ENCODE measurements at regions not wholly inside any gene's neighbourhood (a gene's known extent, or its start where the extent isn't known, plus 50 kb on each side); places are given as distances from the start of the nearest gene placed in this dataset.
"Not testable (repeated sequence)": the region's sequence is repeated elsewhere in the genome, so short reads cannot be mapped to it uniquely, and the experiment has no call there.

- DNase-seq (ENCODE audit: low read depth) = no peak
These were observed 311.8 kb upstream of the CLEC14A start for GRCh38 chr14:38567703-38568102.

- no peak for DNase-seq (ENCODE audit: low read depth)
These were observed 305.8 kb upstream of the CLEC14A start for GRCh38 chr14:38561657-38562056.

- no peak for DNase-seq (ENCODE audit: low read depth)
These were observed 303.8 kb upstream of the CLEC14A start for GRCh38 chr14:38559711-38560110.

GRCh38 chr14:38557391-38557790 lies 301.5 kb upstream of the CLEC14A start:
- DNase-seq (ENCODE audit: low read depth) = not testable (repeated sequence)

GRCh38 chr14:38556252-38556651 lies 300.4 kb upstream of the CLEC14A start:
- no peak for DNase-seq (ENCODE audit: low read depth)

- DNase-seq (ENCODE audit: low read depth) = no peak
These were observed 298.1 kb upstream of the CLEC14A start for GRCh38 chr14:38554026-38554425.

- no peak for DNase-seq (ENCODE audit: low read depth)
These were observed 297.7 kb upstream of the CLEC14A start for GRCh38 chr14:38553586-38553985.

GRCh38 chr14:38549564-38549963 lies 293.7 kb upstream of the CLEC14A start:
- DNase-seq (ENCODE audit: low read depth) = no peak

- no peak for DNase-seq (ENCODE audit: low read depth)
These were observed 292.1 kb upstream of the CLEC14A start for GRCh38 chr14:38547961-38548490.

GRCh38 chr14:38546932-38547551 lies 291.1 kb upstream of the CLEC14A start:
- DNase-seq (ENCODE audit: low read depth) = no peak

- DNase-seq (ENCODE audit: low read depth) = no peak
These were observed 288.9 kb upstream of the CLEC14A start for GRCh38 chr14:38544776-38545175.

- not testable (repeated sequence) for DNase-seq (ENCODE audit: low read depth)
These were observed 288.0 kb upstream of the CLEC14A start for GRCh38 chr14:38543851-38544250.

GRCh38 chr14:38538053-38538452 lies 282.2 kb upstream of the CLEC14A start:
- not testable (repeated sequence) for DNase-seq (ENCODE audit: low read depth)

GRCh38 chr14:38536376-38537038 lies 280.6 kb upstream of the CLEC14A start:
- no peak for DNase-seq (ENCODE audit: low read depth)

- no peak for DNase-seq (ENCODE audit: low read depth)
These were observed 272.7 kb upstream of the CLEC14A start for GRCh38 chr14:38528582-38528981.

GRCh38 chr14:38527502-38527878 lies 271.6 kb upstream of the CLEC14A start:
- DNase-seq (ENCODE audit: low read depth) = no peak

- no peak for DNase-seq (ENCODE audit: low read depth)
These were observed 271.1 kb upstream of the CLEC14A start for GRCh38 chr14:38526826-38527501.

GRCh38 chr14:38524636-38525509 lies 269.0 kb upstream of the CLEC14A start:
- DNase-seq (ENCODE audit: low read depth) = no peak

- DNase-seq (ENCODE audit: low read depth) = no peak
These were observed 266.8 kb upstream of the CLEC14A start for GRCh38 chr14:38522724-38523123.

GRCh38 chr14:38521591-38521990 lies 265.7 kb upstream of the CLEC14A start:
- DNase-seq (ENCODE audit: low read depth) = no peak

- no peak for DNase-seq (ENCODE audit: low read depth)
These were observed 261.5 kb upstream of the CLEC14A start for GRCh38 chr14:38517426-38517825.

GRCh38 chr14:38512236-38512635 lies 256.3 kb upstream of the CLEC14A start:
- no peak for DNase-seq (ENCODE audit: low read depth)
